ENCODE measurements at regions not wholly inside any gene's neighbourhood (a gene's known extent, or its start where the extent isn't known, plus 50 kb on each side); places are given as distances from the start of the nearest gene placed in this dataset.

DNA sequence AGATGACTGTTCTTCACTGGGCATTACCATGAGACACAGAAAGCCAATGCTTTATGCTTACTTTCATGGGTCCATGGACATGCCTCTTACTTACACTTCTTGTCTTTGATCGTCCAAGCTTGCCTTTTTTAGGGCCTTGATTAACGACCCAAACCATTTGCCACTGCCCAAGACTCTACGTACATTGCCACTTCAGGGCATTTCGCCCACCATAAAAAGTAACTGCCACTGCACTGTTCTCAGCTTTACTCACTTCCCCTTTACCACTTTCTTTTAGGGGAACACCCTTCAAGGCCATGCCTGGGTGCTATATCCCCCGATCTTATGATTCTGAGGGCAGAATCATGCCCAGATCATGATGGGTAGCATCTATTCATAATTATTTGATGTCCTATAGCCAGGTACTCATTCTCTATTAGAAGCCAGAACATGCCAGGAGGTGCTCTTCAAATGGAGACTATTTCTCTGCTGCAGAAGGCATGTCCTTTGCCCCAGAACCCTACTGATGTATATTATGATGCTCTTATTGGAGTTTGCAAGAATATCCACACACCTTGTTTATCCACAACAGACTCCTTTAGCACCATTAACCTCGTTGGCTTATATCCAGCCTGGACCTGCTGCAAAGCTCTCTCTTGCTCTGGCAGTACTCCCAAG lies 64.1 kb upstream of the RAD23B start:
- Mint-ChIP-seq H3K4me1 (ENCODE audit: low read depth) (peaks cover 3% of the 10 kb centered on the region), H3K9me3 (no peaks in the 10 kb centered on the region), H3K36me3 (ENCODE audit: low read depth) (no peaks in the 10 kb centered on the region), H3K4me3 (no peak overlapping the region), H3K27me3 (ENCODE audit: low read depth) (peaks cover 6% of the 10 kb centered on the region), H3K27ac (no peak overlapping the region)

DNA sequence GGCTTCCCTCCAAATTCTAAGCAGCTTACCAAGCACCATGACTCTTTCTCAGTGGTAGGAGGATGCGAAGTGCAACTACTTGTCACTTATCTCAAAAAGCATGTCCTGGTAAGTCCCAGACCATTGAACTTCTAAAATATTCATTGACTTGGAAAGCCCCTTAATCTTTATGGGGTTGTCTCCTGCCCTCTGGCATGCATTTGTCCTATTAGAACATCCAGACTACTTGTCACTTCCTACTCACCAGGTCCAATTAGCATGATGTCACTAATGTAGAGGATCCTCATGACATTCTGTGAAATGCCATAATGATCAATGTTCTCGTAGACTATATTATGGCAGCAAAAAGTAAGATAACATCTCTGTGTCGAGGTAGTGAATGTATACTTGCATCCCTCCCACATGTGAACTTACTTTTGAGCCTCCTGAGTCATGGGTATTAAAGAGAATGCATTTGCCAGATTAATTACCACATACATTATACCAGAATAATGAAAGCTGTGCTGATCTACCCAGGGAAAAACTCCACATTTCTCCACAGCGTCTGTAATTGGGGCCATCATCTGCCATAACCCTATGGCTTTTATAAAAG lies 63.5 kb upstream of the RAD23B start:
- no peak overlapping the region for H3K4me3 Mint-ChIP-seq
- no peaks in the 10 kb centered on the region for H3K36me3 Mint-ChIP-seq (ENCODE audit: low read depth)
- no peaks in the 10 kb centered on the region for H3K9me3 Mint-ChIP-seq
- peaks cover 3% of the 10 kb centered on the region for H3K4me1 Mint-ChIP-seq (ENCODE audit: low read depth)
- peaks cover 6% of the 10 kb centered on the region for H3K27me3 Mint-ChIP-seq (ENCODE audit: low read depth)
- H3K27ac Mint-ChIP-seq = no peak overlapping the region

- no peaks in the 10 kb centered on the region for H3K4me1 Mint-ChIP-seq (ENCODE audit: low read depth)
- H3K9me3 Mint-ChIP-seq = no peaks in the 10 kb centered on the region
- H3K4me3 Mint-ChIP-seq = no peak overlapping the region
- no peaks in the 10 kb centered on the region for H3K36me3 Mint-ChIP-seq (ENCODE audit: low read depth)
- H3K27me3 Mint-ChIP-seq (ENCODE audit: low read depth) = peaks cover 6% of the 10 kb centered on the region
- no peak overlapping the region for H3K27ac Mint-ChIP-seq
Measured at GRCh38 chr9:107221321-107221720, 61.8 kb upstream of the RAD23B start.

GRCh38 chr9:107222020-107222522 lies 61.0 kb upstream of the RAD23B start:
- no peaks in the 10 kb centered on the region for H3K36me3 Mint-ChIP-seq (ENCODE audit: low read depth)
- H3K27ac Mint-ChIP-seq = no peak overlapping the region
- H3K4me1 Mint-ChIP-seq (ENCODE audit: low read depth) = no peaks in the 10 kb centered on the region
- peaks cover 6% of the 10 kb centered on the region for H3K27me3 Mint-ChIP-seq (ENCODE audit: low read depth)
- no peak overlapping the region for H3K4me3 Mint-ChIP-seq
- H3K9me3 Mint-ChIP-seq = no peaks in the 10 kb centered on the region

- Mint-ChIP-seq H3K9me3 (no peaks in the 10 kb centered on the region), H3K27me3 (ENCODE audit: low read depth) (peaks cover 11% of the 10 kb centered on the region), H3K4me1 (ENCODE audit: low read depth) (no peaks in the 10 kb centered on the region), H3K27ac (no peak overlapping the region), H3K36me3 (ENCODE audit: low read depth) (no peaks in the 10 kb centered on the region), H3K4me3 (no peak overlapping the region)
Measured at GRCh38 chr9:107223381-107223780, 59.7 kb upstream of the RAD23B start.

DNA sequence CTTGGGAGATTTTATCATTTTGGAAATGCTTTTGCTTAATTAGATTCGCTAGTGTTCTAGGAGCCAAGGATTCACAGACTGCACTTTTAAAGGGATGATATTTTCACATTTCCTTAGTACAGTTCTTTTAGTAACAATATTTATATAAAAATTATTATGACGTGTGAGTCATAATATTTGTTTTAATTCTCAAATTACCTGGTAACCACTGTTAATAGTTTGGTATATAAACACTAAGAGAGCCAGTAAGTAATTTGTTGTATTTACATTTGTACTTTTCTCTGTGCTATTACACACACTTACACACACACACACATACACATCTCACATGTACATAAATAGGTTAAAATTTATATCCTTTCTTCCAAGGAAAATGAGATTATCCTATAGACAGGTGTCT lies 58.8 kb upstream of the RAD23B start:
- Mint-ChIP-seq H3K4me3 (no peak overlapping the region), H3K27me3 (ENCODE audit: low read depth) (peaks cover 20% of the 10 kb centered on the region), H3K9me3 (no peaks in the 10 kb centered on the region), H3K4me1 (ENCODE audit: low read depth) (no peaks in the 10 kb centered on the region), H3K36me3 (ENCODE audit: low read depth) (no peaks in the 10 kb centered on the region), H3K27ac (no peak overlapping the region)

DNA sequence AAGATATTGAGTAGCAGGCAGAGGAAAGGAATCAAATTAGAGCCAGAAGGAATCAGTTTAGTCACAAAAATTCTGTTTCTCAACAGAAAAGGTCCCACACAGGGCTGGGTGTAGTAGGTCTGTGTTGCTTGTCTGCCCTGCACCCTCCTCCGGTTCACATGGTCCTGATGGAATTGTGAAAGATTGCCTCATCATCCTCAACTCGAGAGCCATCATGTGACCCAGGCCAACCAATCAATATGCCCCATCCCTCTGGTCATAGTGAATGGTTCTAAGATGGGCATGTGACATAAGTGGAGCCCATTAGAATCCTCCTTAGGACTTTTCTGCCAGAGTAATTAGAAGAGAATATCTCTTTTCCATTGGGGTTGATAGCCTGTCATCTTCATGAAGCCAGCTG lies 56.7 kb upstream of the RAD23B start:
- no peaks in the 10 kb centered on the region for H3K36me3 Mint-ChIP-seq (ENCODE audit: low read depth)
- no peaks in the 10 kb centered on the region for H3K4me1 Mint-ChIP-seq (ENCODE audit: low read depth)
- H3K27me3 Mint-ChIP-seq (ENCODE audit: low read depth) = peaks cover 36% of the 10 kb centered on the region
- H3K4me3 Mint-ChIP-seq = no peak overlapping the region
- no peaks in the 10 kb centered on the region for H3K9me3 Mint-ChIP-seq
- H3K27ac Mint-ChIP-seq = no peak overlapping the region

DNA sequence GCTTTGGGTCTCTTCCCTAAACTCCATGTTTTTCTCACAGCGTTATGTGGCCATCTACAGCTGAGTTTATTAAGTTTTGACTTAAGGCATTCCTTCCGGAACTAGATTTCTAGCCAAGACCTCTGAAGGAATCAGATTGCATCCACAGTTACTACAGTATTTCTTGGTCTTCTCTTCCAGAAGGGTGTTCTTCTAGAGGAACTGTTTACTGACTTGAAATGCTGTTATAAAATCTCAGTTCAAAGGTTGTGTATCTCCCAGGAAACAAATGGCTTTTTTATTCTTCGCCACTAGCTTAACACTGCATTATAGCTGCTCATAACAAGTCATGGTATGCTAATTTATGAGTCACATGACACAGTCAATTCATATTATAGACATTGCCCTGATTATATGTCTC lies 55.3 kb upstream of the RAD23B start:
- Mint-ChIP-seq H3K27ac (no peak overlapping the region), H3K27me3 (ENCODE audit: low read depth) (peaks cover 40% of the 10 kb centered on the region), H3K4me1 (ENCODE audit: low read depth) (no peaks in the 10 kb centered on the region)

DNA sequence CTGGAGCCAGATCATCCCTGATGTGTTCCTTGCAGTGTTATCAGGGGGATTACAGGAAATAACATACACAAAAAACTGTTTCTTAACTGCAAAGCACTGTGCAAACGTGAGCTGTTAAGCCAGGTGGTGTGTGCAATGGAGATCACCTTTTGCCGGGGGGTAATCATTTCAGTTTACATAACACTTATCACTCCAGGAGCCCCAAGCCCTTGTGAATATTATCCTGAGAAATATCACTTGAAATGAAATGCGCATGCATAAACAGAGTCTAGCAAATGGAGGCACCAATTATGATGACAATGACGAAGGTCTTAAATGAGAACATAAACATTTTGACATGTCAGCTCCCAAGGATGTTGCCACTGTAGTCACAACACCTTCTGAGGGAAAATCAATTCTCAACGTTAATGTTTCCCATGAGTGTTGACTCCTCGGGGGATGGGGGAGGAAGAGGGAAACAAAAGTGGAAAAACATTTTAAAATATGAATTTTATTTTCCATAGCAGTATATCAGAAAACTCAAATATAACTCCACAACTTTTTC lies 54.5 kb upstream of the RAD23B start:
- H3K4me3 Mint-ChIP-seq = no peak overlapping the region
- H3K9me3 Mint-ChIP-seq = no peaks in the 10 kb centered on the region
- no peaks in the 10 kb centered on the region for H3K4me1 Mint-ChIP-seq (ENCODE audit: low read depth)
- H3K27me3 Mint-ChIP-seq (ENCODE audit: low read depth) = peaks cover 44% of the 10 kb centered on the region
- no peaks in the 10 kb centered on the region for H3K36me3 Mint-ChIP-seq (ENCODE audit: low read depth)
- no peak overlapping the region for H3K27ac Mint-ChIP-seq

More for the DNA sequence above, 55.3 kb upstream of the RAD23B start:
- H3K36me3 Mint-ChIP-seq (ENCODE audit: low read depth) = no peaks in the 10 kb centered on the region
- no peaks in the 10 kb centered on the region for H3K9me3 Mint-ChIP-seq
- H3K4me3 Mint-ChIP-seq = no peak overlapping the region

GRCh38 chr9:107229241-107229741 lies 53.8 kb upstream of the RAD23B start:
- Mint-ChIP-seq H3K27me3 (ENCODE audit: low read depth) (peaks cover 44% of the 10 kb centered on the region), H3K27ac (no peak overlapping the region), H3K36me3 (ENCODE audit: low read depth) (no peaks in the 10 kb centered on the region), H3K4me3 (no peak overlapping the region), H3K9me3 (no peaks in the 10 kb centered on the region), H3K4me1 (ENCODE audit: low read depth) (no peaks in the 10 kb centered on the region)
